AG04450 (cell line): ENCODE measurements at regions not wholly inside any gene's neighbourhood (a gene's known extent, or its start where the extent isn't known, plus 50 kb on each side); places are given as distances from the start of the nearest gene placed in this dataset.
"Not testable (repeated sequence)": the region's sequence is repeated elsewhere in the genome, so short reads cannot be mapped to it uniquely, and the experiment has no call there.

ENCODE experiments used
- CTCF ChIA-PET: fragments of 300-600, 350-600 bp; formaldehyde crosslinking; extraction: SDS; loops from one replicate; lab custom pipeline; 2022; ENCODE audit warnings: antibody characterized with exemption, inconsistent platforms; lab: Charles Lee
- POLR2A ChIA-PET: fragments of 350-600 bp; formaldehyde crosslinking; extraction: SDS; loops from one replicate; lab custom pipeline; 2021; ENCODE audit warnings: antibody characterized with exemption, inconsistent platforms; lab: Yijun Ruan, JAX
- DNase-seq: peaks from one replicate; pipeline ENCODE4 v3.0.0-alpha.2; 2011; ENCODE audit warnings: low read depth, low spot score
- H3K27ac ChIP-seq: one replicate; pipeline ENCODE4 v1.5.1; 2012; ENCODE audit warnings: low read depth, low read length, control low read depth
- H3K27me3 ChIP-seq: one replicate; pipeline ENCODE4 v1.6.0; 2012; ENCODE audit warnings: low read length; ENCODE audit not compliant: control insufficient read depth, insufficient read depth
- H3K4me3 ChIP-seq: 2 replicates; pipeline ENCODE4 v1.5.1; 2011; ENCODE audit warnings: mild to moderate bottlenecking, low read depth, low read length, control low read depth
- H3K9me3 ChIP-seq: 2 replicates; pipeline ENCODE4 v1.5.1; 2012; ENCODE audit warnings: low read length; ENCODE audit not compliant: control insufficient read depth, insufficient read depth
- CTCF ChIP-seq: IDR thresholded peaks from 2 replicates; pipeline ENCODE4 v1.5.1; 2011; ENCODE audit warnings: low read depth, low read length, control low read depth, inconsistent platforms

- CTCF ChIA-PET = no interaction called here
- POLR2A ChIA-PET = no interaction called here
- DNase-seq = no peak
- Histone ChIP-seq H3K27ac (no peak overlapping the region), H3K27me3 (peaks cover 3% of the 10 kb centered on the region), H3K4me3 (no peak overlapping the region), H3K9me3 (no peaks in the 10 kb centered on the region)
- TF ChIP-seq CTCF = no peak
Observed at GRCh38 chr6:137978252-137978896, 111.3 kb downstream of the TNFAIP3 start.

DNA sequence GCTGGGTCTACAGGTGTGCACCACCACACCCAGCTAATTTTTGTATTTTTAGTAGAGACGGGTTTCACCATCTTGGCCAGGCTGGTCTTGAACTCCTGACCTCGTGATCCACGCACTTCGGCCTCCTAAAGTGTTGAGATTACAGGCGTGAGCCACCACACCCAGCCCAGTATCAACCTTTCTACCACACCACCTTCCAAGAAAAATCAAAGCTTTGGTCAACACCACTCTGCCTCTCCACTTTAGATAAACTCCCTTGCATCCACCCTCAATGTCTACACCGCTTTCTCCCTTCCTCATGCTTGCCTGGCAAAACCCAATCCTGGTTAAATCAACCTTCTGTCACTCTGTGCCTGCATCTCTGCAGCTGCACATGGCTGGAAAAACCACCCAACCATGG is 112.2 kb downstream of the TNFAIP3 start:
- POLR2A ChIA-PET, H3K27me3 ChIP-seq, DNase-seq, H3K27ac ChIP-seq, H3K4me3 ChIP-seq, H3K9me3 ChIP-seq: not testable (repeated sequence)
- CTCF ChIA-PET = interaction anchor here (0.6 to 1.8 kb wide), 2 partner anchors 25 to 148 kb away, joined by 3 to 4 read pairs; no protein-coding TSS in a partner anchor

- TF ChIP-seq CTCF = no peak
- H3K4me3 ChIP-seq = no peak overlapping the region
- H3K9me3 ChIP-seq = no peaks in the 10 kb centered on the region
- H3K27ac ChIP-seq = no peak overlapping the region
- H3K27me3 ChIP-seq = peaks cover 3% of the 10 kb centered on the region
- CTCF ChIA-PET = interaction anchor here (1.8 kb wide), 1 partner anchor 23 kb away, joined by 4 read pairs; no protein-coding TSS in a partner anchor
- DNase-seq = no peak
- POLR2A ChIA-PET = no interaction called here
Observed at GRCh38 chr6:137980777-137981176, 113.7 kb downstream of the TNFAIP3 start.

DNA sequence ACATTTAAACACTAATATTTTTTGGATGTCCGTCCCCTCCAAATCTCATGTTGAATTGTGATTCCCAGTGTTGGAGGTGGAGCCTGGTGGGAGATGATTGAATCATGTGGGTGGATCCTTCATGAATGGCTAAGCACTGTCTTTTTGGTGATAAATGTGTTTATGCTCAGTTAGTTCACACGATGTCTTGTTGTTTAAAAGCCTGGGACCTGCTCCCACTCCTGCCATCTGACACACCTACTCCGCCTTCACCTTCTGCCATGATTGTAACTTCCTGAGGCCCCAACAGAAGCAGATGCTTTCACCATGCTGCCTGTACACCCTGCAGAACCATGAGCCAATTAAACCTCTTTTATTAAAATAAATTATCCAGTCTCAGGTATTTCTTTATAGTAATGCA is 114.7 kb downstream of the TNFAIP3 start:
- POLR2A ChIA-PET = no interaction called here

GRCh38 chr6:137982418-137983189 is 115.5 kb downstream of the TNFAIP3 start:
- Histone ChIP-seq H3K9me3 (no peaks in the 10 kb centered on the region), H3K4me3 (no peak overlapping the region), H3K27ac (no peak overlapping the region), H3K27me3 (peaks cover 3% of the 10 kb centered on the region)
- POLR2A ChIA-PET = no interaction called here
- TF ChIP-seq CTCF = no peak
- DNase-seq = no peak
- CTCF ChIA-PET = no interaction called here

More for the DNA sequence above, 114.7 kb downstream of the TNFAIP3 start:
- no peak overlapping the region for H3K4me3 ChIP-seq
- H3K27me3 ChIP-seq = peaks cover 3% of the 10 kb centered on the region
- no peak for DNase-seq
- H3K27ac ChIP-seq = no peak overlapping the region
- CTCF ChIA-PET = interaction anchor here (0.6 kb wide), 1 partner anchor 333 kb away, joined by 3 read pairs; no protein-coding TSS in a partner anchor
- TF ChIP-seq CTCF = no peak
- H3K9me3 ChIP-seq = no peaks in the 10 kb centered on the region
